Left ventricle myocardium inferior (tissue), 1 donor: ENCODE measurements at regions not wholly inside any gene's neighbourhood (a gene's known extent, or its start where the extent isn't known, plus 50 kb on each side); places are given as distances from the start of the nearest gene placed in this dataset.

Source experiments
- DNase-seq: peaks from one replicate; pipeline ENCODE4 v3.0.0-alpha.2; 2020
- H3K27ac ChIP-seq: fragments of 200-600 bp; replicated peaks from 2 replicates; pipeline ENCODE4 v1.8.0; 2021
- H3K27me3 ChIP-seq: fragments of 200-600 bp; 2 replicates; pipeline ENCODE4 v1.8.0; 2021; ENCODE audit warnings: low read depth
- H3K36me3 ChIP-seq: fragments of 200-600 bp; 2 replicates; pipeline ENCODE4 v1.8.0; 2021
- H3K4me1 ChIP-seq: fragments of 200-600 bp; 2 replicates; pipeline ENCODE4 v1.8.0; 2021
- H3K4me3 ChIP-seq: fragments of 200-600 bp; 2 replicates; pipeline ENCODE4 v1.8.0; 2021; ENCODE audit warnings: mild to moderate bottlenecking, moderate library complexity
- H3K9me3 ChIP-seq: fragments of 200-600 bp; replicated peaks from 2 replicates; pipeline ENCODE4 v1.8.0; 2021
- intact Hi-C: fragments of 100-400 bp; cut with micrococcal nuclease; formaldehyde crosslinking; loops from one replicate; pipeline ENCODE4 v1.11.0; 2022
- TF ChIP-seq, protein P1 (sequence below): fragments of 200-600 bp; IDR thresholded peaks from 2 replicates; pipeline ENCODE4 v1.8.0; 2021; ENCODE audit warnings: antibody characterized with exemption, mild to moderate bottlenecking, borderline replicate concordance
- donor health status: DM: no; HTN: yes; CAD: no; lungs with severe emphysema.

DNA sequence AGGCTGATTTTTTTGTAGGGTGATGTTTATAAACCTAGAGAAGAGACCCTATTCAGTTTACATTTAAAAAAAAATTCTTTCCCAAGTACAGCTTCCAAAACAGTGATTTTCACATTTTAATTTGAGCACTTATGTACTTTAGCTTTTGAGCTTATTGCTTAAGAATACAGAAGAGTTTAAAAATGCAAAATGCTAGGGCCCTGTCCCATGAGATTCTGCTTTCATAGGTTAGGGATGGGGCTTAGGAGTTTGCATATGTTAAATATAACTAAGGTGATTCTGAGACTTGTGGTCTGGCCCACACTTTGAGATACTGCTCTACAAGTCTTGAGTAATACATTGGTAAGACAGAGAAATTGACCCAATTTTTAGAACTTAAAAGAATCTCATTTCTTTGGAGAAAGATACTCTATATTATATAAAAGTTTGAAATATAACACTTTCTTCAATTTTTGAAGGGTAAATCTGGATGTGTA is 137.3 kb upstream of the CWC22 start:
- Histone ChIP-seq H3K9me3 (no peaks in the 10 kb centered on the region), H3K27ac (no peak overlapping the region), H3K27me3 (no peaks in the 10 kb centered on the region), H3K4me1 (no peaks in the 10 kb centered on the region), H3K4me3 (no peak overlapping the region), H3K36me3 (no peaks in the 10 kb centered on the region)
- TF ChIP-seq, protein P1, sequence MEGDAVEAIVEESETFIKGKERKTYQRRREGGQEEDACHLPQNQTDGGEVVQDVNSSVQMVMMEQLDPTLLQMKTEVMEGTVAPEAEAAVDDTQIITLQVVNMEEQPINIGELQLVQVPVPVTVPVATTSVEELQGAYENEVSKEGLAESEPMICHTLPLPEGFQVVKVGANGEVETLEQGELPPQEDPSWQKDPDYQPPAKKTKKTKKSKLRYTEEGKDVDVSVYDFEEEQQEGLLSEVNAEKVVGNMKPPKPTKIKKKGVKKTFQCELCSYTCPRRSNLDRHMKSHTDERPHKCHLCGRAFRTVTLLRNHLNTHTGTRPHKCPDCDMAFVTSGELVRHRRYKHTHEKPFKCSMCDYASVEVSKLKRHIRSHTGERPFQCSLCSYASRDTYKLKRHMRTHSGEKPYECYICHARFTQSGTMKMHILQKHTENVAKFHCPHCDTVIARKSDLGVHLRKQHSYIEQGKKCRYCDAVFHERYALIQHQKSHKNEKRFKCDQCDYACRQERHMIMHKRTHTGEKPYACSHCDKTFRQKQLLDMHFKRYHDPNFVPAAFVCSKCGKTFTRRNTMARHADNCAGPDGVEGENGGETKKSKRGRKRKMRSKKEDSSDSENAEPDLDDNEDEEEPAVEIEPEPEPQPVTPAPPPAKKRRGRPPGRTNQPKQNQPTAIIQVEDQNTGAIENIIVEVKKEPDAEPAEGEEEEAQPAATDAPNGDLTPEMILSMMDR = no peak
- no peak for DNase-seq
- intact Hi-C loops = no loop called here

DNA sequence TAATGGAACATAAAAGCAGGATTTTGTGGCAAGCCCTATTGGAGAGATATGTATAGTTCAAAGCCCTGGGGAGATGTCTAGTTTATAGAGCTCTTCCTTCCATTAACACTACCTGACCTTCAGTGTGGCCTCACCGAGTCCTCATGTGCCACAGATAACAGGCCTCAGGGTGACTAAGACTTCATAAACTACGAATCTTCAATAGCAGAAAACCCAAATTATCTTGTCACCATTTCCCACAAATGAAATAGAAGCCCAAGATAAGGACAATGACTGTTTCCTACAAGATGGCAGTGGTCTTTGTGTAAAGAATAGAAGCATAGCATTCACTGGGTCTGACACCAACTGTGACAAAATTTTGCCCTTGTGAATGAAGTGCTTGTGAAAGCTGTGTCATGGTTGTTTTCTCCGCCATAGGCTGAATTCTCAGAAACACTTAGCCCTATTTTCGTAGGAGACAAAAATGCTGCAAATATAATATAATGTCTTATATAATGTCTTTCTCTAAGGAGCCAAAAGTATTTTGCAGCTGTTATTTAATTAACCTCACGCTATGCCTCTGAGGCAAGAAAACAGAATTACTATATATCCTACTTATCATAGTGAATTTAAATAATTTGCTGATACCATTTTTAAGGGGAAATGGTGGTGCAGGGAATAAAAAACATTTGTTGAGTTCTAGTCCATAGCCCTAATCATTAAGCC is 136.7 kb upstream of the CWC22 start:
- Histone ChIP-seq H3K27ac (no peak overlapping the region), H3K36me3 (no peaks in the 10 kb centered on the region), H3K4me3 (no peak overlapping the region), H3K27me3 (no peaks in the 10 kb centered on the region), H3K4me1 (no peaks in the 10 kb centered on the region), H3K9me3 (no peaks in the 10 kb centered on the region)
- TF ChIP-seq, protein P1 = no peak
- intact Hi-C loops = no loop called here
- no peak for DNase-seq

DNA sequence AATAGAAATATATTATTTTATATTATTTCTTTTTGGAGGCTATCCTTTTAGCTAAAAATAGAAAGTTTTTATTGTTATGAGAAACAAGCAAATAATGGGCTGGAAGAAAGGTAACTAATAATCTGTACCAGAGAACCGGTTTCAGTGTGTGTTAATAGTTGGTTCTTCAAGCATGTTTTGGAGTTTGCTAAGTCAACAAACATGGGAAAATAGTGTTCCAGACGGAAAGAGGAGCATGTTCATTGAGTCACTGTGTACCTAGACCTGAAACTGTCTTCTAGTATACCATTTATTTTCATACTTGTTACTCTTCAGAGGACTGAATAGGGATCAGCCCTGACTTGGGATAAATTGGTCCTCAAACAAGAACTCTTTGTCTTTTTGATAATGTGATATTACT is 134.5 kb upstream of the CWC22 start:
- DNase-seq = no peak
- H3K9me3 ChIP-seq = no peaks in the 10 kb centered on the region
- TF ChIP-seq, protein P1 = no peak
- H3K4me1 ChIP-seq = no peaks in the 10 kb centered on the region
- H3K4me3 ChIP-seq = no peak overlapping the region
- H3K27ac ChIP-seq = no peak overlapping the region
- no peaks in the 10 kb centered on the region for H3K36me3 ChIP-seq
- intact Hi-C loops = no loop called here
- no peaks in the 10 kb centered on the region for H3K27me3 ChIP-seq

DNA sequence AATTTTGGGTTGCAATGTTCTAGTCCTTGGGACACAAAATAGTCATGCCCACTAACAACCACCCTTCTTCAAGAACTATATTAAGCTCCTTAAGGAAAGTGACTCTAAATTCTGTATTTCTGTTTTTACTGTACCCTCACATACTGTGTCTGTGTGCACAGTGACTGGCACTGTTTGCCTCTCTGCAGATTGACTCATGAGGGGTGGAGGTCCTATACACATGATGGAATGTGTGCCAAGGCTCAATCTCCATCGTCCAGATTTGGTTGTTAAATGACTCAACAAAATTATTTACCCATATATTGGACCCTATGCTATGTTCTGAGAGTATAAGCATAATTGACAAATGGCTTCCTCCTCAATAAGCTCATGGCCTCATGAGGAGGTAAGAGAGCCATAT is 126.6 kb upstream of the CWC22 start:
- Histone ChIP-seq H3K4me1 (no peaks in the 10 kb centered on the region), H3K27ac (no peak overlapping the region), H3K9me3 (no peaks in the 10 kb centered on the region), H3K27me3 (peaks cover 21% of the 10 kb centered on the region), H3K36me3 (no peaks in the 10 kb centered on the region), H3K4me3 (no peak overlapping the region)
- TF ChIP-seq, protein P1 = no peak
- DNase-seq = no peak
- intact Hi-C loops = no loop called here

- DNase-seq = no peak
- TF ChIP-seq, protein P1 = no peak
- Histone ChIP-seq H3K4me1 (no peaks in the 10 kb centered on the region), H3K27ac (no peak overlapping the region), H3K27me3 (peaks cover 33% of the 10 kb centered on the region), H3K36me3 (no peaks in the 10 kb centered on the region), H3K4me3 (no peak overlapping the region), H3K9me3 (no peaks in the 10 kb centered on the region)
- intact Hi-C loops = no loop called here
Observed at GRCh38 chr2:180130403-180130802, 123.3 kb upstream of the CWC22 start.
